HG03060 (cell line): ENCODE measurements at regions not wholly inside any gene's neighbourhood (a gene's known extent, or its start where the extent isn't known, plus 50 kb on each side); places are given as distances from the start of the nearest gene placed in this dataset.

Source experiments
- ATAC-seq: cut with Tn5 transposase; IDR thresholded peaks from one replicate; pipeline ENCODE4 v1.9.1; 2021; ENCODE audit warnings: low read depth, moderate number of reproducible peaks; ENCODE audit not compliant: unreplicated experiment

DNA sequence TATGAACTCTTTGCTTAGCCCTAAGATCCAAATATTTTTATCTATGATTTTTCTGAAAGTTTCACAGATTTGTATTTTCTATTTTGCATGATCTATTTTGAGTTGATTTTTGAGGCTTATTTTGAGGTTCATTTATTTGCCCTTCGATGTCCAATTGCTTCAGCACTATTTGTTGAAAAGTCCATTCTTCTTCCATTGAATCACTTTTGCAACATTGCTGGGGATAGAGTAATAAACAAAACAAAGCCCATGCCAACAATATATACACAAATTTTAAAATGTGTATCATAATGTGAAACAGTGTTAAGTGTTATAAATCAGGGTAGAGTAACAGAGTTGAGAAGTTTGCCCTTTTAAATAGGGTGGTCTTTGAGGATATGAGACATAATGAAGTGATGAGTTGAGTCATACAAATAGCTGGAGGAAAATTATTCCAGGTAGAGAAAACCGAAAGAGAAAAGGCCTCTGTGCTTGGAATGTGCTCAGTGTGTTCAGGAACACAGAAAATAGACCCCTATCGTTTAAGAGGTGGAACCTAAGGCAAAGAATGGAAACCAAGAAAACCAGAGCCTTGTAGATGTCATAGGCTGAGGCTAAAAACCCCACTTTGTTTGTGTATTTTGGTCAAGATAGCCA lies 172.7 kb upstream of the NR5A2 start:
- ATAC-seq, result no peak

DNA sequence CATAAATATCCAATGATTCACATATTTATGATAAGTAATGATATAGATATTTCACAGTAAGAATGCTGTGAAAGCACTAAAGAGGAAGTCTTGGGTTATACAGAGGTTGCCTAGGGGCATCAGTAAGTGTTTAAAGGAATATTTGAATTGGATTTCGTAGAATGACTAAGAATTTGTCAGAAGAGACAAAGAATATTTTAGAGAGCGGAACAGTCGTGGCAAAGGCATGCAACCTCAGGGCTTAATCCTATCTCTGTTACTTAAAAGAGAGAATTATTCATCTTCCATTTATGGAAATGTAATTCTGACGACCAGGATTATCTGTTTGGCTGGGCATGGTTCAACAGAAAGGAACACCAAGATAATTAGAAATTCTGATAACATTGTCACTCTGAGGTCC lies 171.9 kb upstream of the NR5A2 start:
- ATAC-seq, result no peak

DNA sequence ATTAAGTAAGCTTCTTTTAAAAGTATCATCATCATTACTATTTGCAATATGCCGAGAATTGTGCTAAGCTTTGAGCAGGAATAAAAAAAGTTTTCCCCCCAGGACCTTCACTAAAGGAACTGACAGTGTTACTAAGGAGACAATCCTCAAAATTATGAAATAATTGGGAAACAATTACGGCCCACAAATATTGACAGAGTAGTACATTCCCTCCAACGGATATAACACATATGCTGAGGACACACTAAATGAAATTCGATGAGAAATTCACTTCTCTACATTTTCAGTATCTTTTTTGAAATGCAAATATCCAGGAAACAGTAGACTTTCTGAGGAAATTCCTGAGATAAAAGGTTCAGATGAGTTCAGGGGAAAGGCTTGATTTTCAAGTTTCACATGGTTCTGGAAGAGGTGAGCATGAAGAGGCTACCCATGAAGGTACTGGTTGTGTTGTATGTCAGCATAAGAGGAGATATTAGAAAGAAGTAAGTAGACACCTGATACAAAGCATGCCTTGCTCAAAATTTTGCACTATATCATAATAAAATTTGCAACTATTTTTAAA lies 171.2 kb upstream of the NR5A2 start:
- ATAC-seq, result no peak

DNA sequence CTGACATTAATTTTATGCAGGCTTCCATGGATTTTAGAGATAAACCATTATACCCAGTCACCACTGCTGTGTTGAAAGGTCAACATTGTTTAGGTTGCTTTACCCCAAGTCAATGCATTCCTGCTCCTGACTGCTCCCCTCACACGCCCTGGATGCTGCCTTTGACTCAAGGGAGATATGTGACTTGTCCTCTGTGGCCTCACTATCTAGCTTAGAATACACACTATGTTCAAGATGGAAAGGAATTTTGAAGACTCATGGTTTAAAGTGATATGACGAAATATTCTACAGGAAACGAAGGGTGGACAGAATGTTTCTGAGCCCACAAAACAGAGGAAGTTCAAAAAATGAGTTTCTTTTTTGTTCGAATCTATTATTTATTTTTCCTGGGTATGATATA lies 170.4 kb upstream of the NR5A2 start:
- ATAC-seq, result no peak

DNA sequence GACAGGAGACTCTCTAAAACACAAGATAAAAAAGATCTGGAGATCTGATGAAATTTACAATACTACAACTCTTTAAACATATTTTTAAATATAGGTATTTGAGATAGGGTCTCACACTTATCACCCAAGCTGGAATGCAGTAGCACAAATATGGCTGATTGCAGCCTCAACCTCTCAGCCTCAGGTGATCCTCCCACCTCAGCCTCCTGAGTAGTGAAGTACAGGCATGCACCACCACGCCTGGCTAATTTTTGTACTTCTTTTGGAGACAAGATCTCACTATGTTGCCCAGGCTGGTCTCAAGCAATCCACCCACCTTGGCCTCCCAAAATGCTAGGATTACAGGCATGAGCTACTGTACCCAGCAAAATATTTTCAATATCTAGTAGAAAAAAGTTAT lies 170.0 kb upstream of the NR5A2 start:
- no peak for ATAC-seq

DNA sequence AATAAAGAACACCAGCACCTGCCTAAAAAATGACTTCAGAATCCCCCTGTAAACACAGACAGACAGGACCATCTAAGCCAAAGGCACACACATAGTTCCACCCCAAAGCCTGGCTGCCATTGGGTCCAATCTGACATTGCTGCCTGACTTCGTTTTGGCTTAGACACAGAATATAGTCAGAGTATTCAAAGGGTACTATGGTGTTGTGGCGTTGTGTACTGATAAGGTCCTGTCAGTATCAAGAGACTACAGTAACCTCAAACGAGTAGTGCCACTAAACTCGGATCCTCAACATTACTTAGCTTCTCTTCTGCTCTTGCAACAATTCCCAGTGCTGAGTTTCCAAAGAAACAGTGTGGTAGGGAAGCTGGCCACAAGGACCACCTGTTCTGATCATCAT lies 169.3 kb upstream of the NR5A2 start:
- ATAC-seq, result no peak

DNA sequence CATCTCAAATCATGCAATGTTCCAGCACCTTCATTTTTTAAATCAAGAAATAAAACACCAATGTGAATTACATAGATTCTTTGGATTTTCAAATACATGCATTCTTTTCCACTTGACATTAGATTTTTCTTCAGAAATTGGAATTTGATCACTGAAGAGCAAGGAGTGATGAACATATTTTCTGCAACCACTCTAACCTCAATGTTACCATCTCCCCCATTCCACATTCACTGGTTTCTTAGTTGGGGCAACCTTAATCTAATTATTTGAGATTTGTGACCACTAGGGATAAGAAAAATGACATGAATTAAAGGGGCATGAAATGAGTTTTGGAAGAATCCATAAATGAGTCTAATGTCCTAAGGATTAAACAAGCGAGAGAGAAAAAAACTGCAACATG lies 168.7 kb upstream of the NR5A2 start:
- ATAC-seq, result no peak

DNA sequence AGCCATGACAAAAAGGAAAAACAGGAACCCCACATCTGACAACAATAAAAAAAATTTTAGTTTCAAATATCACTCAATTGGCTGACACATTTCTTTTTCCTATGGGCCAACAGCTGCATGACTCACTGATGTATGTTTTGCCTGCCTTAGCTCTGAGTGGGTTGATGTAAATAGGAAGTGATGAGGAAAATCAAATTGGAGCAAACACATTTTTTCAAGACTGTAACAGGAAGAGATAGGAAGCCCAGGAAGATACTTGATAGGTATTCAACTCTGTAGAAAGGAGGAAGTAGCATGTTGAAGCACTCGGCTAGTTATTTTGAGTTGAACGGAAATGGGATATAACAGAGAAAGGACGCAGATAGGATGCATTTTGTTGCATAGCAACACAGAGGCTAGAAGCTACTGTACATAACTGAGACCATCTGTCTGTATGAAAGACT lies 168.0 kb upstream of the NR5A2 start:
- ATAC-seq, result no peak

DNA sequence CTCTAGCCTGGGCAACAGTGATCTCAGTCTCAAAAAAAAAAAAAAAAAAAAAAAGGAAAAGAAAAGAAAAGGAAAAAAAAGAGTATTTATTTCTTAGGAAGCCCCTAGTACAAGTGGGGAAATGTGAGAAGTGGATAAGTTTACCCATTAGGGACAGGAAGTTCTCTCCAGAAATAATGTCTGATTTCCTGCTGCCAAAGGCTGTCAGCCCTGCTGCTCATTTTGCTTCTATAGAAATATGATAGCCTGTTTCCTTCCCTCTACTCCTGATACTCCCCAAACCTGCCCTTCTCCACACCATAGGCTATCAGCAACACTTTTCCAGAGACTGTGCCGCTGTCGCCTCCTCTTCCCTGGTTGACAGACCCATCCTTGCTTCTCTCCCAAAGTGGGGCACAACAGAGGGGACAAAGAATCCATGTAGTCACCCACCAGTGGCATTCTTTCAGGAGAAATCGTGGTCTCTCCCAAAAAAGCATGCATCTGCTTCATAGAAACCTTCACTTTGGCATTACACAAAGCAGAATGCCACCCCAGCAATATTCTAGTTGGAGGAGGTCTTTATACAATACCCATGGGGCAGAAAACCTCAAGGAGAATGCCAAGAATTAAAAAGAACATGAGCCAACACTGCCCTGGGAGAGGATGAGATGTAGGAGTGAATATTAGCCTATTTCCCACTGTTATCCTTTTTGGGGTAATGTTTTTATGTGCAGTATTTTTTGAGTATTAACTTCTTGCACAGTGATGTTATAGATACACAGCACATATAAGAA lies 166.3 kb upstream of the NR5A2 start:
- no peak for ATAC-seq

DNA sequence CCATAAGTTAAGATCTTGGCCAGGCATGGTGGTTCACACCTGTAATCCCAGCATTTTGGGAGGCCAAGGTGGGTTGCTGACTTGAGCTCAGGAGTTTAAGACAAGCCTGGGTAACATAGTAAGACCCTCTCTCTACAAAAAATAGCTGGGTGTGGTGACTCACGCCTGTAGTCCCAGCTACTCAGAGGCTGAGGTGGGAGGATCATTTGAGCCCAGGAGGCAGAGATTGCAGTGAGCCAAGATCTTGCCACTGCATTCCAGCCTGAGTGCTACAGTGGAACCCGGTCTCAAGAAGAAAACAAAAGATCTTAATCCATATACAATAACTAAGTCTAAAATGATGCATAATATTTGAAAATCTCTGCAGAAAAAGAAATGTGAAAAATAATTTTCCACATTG lies 165.5 kb upstream of the NR5A2 start:
- no peak for ATAC-seq

DNA sequence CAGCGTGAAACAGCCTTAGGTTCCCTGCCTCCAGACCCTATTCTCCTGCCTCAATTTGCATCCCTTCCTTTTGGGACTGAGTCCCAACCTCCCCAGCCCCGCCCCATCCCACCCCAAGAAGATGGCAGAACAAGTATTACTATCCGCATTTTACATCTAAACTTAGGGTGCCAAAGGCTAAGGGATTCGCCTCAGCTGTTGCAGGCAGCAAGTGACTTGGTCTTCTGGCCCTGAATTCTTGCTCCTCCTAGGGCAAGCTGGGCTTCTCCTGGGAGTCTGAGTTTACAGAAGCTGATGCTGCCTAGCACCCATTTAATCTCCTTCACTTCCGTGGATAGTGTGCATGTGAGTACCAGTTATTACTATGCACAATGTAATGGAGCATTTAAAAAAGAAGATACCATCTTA lies 161.3 kb upstream of the NR5A2 start:
- ATAC-seq, result no peak

DNA sequence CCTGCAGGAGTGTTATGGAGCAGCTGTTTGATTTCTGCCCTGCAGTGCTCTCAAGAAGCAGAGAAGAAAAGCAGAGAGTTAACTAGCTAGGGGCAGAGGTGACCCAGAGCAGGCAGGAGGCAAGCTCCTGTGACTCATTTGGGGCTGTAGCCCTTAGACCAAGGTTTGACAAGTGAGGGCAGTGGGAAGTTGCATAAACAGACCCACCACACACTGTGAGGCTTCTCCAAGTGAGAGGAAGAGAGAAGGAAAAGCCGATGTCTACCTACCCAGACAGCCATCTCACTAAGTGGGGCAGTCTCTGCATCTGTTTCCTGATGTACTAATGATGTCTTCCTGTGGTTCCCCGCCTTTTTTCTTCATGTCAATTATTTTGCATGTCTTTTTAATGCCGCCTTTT lies 159.9 kb upstream of the NR5A2 start:
- no peak for ATAC-seq

DNA sequence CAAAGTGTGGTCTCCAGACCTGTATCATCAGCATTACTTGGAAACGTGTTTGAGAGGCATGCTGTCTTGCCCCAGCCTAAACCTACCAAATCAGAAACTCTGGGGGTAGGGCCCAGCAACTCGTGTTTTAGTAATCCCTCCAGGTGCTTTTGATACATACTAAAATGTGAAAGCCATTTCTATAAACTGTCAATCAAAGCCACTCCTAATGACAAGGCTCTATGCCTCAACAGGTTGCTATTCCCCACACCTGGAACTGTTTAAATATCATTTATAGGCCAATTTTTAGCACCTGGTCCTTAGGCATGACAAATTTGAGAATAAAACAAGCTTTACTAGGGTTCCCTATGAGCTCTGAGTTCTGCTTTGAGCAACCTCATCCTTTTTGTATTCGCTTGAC lies 158.7 kb upstream of the NR5A2 start:
- ATAC-seq, result no peak

DNA sequence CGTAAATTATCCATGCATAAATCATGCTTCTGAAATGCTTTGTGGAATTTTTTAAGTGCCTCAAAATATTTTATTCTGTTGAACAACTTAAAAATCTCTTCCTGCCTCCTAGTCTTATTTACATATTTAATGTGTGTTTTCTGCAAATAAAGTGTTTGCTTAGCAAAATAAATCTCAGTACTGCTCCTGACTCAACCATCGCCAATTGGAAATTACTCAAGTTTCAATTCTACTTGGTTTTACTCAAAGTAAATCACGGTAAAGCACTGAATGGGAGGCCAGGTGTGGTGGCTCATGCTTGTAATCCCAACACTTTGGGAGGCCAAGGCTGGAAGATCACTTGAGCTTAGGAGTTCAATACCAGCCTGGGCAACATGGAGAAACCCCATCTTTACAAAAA lies 152.2 kb upstream of the NR5A2 start:
- ATAC-seq, result no peak

DNA sequence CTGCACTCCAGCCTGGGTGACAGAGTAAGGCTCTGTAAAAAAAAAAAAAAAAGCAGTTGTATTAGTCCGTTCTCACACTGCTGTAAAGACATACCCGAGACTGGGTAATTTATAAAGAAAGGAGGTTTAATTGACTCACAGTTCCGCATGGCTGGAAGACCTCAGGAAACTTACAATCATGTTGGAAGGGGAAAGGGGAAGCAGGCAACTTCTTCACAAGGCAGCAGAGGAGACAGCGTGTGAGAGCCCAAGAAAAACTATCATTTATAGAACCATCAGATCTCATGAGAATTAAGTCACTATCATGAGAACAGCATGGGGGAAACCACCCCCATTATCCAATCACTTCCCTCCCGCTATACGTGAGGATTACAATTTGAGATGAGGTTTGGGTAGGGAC lies 151.7 kb upstream of the NR5A2 start:
- no peak for ATAC-seq

DNA sequence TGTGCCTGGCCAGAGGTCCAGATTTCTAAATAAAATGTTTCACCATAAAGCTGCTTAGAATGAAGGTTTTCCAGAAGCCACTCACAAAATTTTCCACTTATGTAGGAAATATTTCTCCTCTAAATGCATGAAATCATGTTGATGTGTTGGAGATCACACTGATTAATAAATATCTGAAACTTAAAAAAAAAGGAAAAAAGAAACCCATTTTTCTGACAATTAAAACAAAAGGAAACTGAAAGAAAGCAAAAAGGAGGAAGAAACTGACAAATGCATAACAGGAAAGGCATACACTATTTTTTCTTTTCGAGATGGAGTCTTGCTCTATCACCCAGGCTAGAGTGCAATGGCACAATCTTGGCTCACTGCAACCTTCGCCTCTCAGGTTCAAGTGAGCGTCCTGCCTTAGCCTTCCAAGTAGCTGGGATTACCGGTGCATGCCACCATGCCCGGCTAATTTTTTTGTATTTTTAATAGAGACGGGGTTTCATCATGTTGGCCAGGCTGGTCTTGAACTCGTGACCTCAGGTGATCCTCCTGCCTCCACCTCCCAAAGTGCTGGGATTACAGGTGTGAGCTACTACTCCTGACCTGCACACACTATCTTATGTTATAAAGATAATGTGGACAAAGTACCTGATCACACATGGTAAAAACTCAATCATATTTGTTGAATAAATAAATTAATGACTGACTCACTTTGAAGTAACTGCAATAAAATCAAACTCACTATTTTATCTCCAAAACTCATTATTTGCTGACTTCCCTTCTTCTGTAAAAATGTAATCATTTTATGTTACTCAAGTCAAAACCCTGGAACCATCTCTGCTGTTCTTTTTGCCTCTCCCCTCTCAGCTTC lies 149.8 kb upstream of the NR5A2 start:
- ATAC-seq, result no peak

DNA sequence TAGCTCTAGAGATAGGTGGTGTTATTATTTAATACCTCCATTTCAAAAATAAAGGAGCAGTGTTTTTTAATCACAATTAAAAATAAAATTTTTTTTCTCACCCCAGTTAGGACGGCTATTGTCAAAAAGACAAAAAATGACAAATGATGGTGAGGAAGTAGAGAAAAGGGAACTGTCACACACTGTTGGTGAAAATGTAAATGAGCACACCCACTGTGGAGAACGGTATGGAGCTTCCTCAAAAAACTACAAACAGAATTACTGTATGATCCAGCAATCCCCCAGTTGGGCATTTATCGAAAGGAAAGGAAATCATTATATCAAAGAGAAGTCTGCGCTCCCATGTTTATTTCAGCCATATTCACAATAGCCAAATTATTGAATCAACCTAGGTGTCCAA lies 148.7 kb upstream of the NR5A2 start:
- no peak for ATAC-seq

DNA sequence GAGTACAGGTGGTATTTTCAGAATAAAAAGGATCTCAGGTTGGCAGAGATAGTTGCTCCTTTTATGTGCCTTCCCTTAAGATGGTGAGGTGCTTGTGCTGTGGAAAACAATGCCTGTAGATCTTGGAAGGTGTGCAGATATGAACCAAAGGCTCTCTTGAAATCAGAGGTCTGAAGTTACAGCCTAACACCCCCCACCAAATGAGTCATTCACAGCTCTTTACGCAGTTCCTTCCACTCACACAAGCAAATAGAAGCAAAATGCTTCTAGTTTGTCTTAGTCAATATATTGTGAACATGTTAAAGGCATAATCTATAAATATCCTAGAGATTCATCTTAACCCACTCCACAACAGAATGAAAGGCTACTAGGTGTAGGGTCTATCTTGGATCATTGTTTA lies 128.9 kb upstream of the NR5A2 start:
- ATAC-seq, result no peak

DNA sequence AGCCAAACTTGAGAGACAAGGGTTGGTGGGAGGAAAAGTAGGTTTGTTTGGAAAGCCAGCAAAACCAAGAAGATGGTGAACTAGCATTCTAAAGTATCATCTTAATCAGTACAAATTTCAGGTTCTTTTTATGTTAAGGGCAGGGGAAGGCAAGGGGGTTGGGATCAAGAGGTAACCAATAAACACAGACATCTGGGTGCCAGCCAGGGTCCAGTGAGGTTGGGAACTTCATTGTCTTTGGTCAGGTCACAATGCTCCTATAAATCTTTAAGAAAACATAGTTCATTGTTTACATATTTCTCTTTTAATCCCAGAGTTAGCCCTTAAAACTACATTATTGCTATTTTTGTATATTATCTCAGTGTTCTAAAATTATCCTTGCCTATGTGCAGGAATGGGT lies 126.2 kb upstream of the NR5A2 start:
- ATAC-seq, result no peak

DNA sequence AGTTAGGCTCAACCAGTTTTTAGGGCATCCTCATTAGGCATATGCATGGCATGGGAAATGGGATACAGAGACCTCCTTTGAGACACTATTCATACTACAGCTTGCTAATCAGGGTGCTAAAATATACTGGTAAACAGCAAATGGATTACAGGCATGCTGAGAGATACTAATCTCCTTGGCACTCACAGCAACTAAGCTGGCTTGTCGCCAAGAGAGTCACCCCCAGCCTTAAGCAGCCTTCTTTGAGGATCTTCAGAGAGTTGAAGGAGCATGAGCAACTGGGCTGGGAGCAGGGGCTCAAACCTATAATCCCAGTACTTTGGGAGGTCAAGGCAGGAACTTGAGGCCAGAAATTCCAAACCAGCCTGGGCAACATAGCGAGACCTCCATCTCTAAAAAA lies 120.1 kb upstream of the NR5A2 start:
- ATAC-seq, result no peak

DNA sequence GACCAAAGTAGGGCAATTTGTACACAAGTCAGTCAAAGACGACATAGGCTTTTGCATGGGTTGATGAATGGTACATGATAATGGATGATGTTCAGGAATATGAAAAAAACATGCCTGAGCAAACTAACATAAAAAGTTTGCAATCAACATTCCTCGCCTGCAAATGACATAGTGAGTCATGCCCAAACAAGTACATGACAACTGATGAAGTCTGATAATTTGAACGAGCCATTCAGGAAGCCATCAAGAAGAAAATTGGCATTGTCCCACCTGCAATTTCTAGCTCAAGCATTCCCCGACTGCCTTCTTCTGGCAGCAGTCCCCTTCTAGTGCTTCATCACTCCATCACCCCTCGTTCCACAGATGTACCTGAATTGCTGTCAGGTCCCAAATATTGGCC lies 118.4 kb upstream of the NR5A2 start:
- no peak for ATAC-seq
